ENCODE measurements at regions not wholly inside any gene's neighbourhood (a gene's known extent, or its start where the extent isn't known, plus 50 kb on each side); places are given as distances from the start of the nearest gene placed in this dataset.

DNA sequence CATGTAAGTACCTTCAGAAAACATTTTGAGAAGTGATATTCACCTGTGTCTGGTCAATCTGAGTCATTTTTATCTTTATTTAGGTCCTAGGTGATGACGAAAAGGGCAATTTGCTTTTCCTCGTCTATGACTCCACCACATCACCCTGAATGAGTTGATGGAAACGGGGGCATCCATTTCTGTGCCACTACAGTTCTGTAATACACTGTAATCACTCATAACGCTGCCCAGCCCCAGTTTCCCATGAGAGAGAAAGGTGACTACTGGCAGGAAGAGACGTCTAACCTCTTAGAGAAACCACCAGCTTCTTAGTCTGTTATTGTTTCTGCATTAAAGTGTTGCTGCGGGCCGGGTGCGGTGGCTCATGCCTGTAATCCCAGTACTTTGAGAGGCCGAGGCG lies 205.3 kb upstream of the MKLN1 start:
- no peaks in the 10 kb centered on the region for H3K36me3 ChIP-seq
- no peaks in the 10 kb centered on the region for H3K4me1 ChIP-seq
- DNase-seq (ENCODE audit: low spot score in 2 of 2): no peak
- intact Hi-C loops (cut with DNase I; ENCODE audit: low total_unique reads): no loop called here
- no peak overlapping the region for H3K4me3 ChIP-seq
- no peak overlapping the region for H3K27ac ChIP-seq
- H3K27me3 ChIP-seq: no peaks in the 10 kb centered on the region
- peaks cover 0 to 9% of the 10 kb centered on the region in 2 donors for H3K9me3 ChIP-seq
- no peak for TF ChIP-seq POLR2A (IDR thresholded peaks at IDR 0.05)
- TF ChIP-seq POLR2AphosphoS5 (IDR thresholded peaks at IDR 0.05): no peak
- TF ChIP-seq, protein P1, sequence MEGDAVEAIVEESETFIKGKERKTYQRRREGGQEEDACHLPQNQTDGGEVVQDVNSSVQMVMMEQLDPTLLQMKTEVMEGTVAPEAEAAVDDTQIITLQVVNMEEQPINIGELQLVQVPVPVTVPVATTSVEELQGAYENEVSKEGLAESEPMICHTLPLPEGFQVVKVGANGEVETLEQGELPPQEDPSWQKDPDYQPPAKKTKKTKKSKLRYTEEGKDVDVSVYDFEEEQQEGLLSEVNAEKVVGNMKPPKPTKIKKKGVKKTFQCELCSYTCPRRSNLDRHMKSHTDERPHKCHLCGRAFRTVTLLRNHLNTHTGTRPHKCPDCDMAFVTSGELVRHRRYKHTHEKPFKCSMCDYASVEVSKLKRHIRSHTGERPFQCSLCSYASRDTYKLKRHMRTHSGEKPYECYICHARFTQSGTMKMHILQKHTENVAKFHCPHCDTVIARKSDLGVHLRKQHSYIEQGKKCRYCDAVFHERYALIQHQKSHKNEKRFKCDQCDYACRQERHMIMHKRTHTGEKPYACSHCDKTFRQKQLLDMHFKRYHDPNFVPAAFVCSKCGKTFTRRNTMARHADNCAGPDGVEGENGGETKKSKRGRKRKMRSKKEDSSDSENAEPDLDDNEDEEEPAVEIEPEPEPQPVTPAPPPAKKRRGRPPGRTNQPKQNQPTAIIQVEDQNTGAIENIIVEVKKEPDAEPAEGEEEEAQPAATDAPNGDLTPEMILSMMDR (IDR thresholded peaks at IDR 0.05): no peak

DNA sequence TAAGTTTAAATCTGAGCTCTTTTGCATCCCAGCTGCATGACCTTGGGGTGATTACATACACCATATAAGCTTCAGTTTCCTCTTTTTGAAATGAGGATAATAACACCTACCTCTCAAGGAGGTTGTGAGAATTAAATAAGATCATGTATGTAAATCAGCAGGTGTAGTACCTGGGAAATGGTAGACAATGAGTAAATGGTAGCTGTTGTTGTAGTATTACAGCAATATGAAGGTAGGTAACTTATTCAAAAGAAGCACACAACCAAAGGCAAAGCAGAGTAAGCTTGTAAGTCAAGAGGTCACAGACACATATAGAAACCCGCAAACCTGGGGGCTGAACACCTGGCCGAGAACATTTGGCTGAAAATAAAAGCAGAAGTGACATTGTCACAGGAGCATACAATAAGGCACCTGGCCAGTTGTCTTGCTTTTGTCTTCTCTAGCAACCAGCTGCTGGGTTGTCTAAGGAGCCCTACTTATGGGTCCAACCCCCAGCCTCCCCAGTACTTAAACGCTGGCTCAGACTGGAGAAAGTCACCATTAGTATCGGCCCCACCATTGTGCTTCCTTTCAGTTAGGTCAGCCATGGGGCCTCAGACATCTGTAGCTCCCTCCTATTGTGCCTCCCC lies 203.6 kb upstream of the MKLN1 start:
- H3K36me3 ChIP-seq: no peaks in the 10 kb centered on the region
- H3K4me3 ChIP-seq: no peak overlapping the region
- TF ChIP-seq POLR2AphosphoS5 (IDR thresholded peaks at IDR 0.05) (no peak), POLR2A (IDR thresholded peaks at IDR 0.05) (no peak)
- TF ChIP-seq, protein P1 (IDR thresholded peaks at IDR 0.05): no peak
- no peak overlapping the region for H3K27ac ChIP-seq
- intact Hi-C loops (cut with DNase I; ENCODE audit: low total_unique reads): no loop called here
- H3K4me1 ChIP-seq: no peaks in the 10 kb centered on the region
- no peak for DNase-seq (ENCODE audit: low spot score in 2 of 2)
- H3K9me3 ChIP-seq: peaks cover 0 to 9% of the 10 kb centered on the region in 2 donors
- H3K27me3 ChIP-seq: no peaks in the 10 kb centered on the region

DNA sequence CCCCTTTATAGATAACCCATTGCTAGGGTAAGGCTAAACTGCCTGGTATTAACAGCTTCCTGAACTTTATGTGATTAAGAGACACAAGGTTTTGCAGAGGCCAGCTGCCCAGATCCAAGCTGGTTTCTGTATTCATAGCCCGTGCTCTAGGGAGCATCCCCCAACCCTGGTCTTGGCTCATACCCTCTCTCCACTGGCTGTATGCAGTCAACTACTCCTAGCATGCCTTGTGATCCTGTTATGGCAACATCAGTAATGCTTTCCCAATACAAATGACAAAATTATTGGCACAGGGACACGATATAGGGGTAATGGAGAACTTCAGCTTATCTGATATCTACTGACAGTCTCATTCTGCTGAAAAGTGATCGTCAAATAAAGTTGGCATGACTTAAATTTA lies 202.8 kb upstream of the MKLN1 start:
- H3K27me3 ChIP-seq: no peaks in the 10 kb centered on the region
- no peak overlapping the region for H3K4me3 ChIP-seq
- H3K4me1 ChIP-seq: no peaks in the 10 kb centered on the region
- TF ChIP-seq POLR2A (IDR thresholded peaks at IDR 0.05): no peak
- no peak for TF ChIP-seq POLR2AphosphoS5 (IDR thresholded peaks at IDR 0.05)
- TF ChIP-seq, protein P1 (IDR thresholded peaks at IDR 0.05): no peak
- intact Hi-C loops (cut with DNase I; ENCODE audit: low total_unique reads): no loop called here
- peaks cover 0 to 2% of the 10 kb centered on the region in 2 donors for H3K9me3 ChIP-seq
- DNase-seq (ENCODE audit: low spot score in 2 of 2): no peak
- H3K27ac ChIP-seq: no peak overlapping the region
- H3K36me3 ChIP-seq: no peaks in the 10 kb centered on the region

DNA sequence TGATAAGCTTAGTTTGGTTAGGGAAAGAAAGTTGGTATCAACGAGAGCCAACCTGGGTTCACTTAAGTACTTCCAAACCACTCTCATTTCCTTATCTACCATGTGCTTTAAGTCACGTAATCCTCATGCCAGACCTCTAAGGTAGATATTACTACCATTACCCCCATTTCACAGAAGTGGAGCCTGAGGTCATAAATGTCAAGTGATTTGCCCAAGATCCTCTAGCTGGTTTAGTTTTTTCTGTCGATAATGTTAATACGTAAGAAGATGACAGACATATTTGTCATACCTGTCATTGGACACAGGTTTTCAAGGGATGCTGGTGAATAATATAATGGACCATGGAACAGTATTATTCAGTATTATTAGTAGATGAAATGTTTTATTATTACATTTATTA lies 197.4 kb upstream of the MKLN1 start:
- DNase-seq (ENCODE audit: low spot score in 2 of 2): no peak
- intact Hi-C loops (cut with DNase I; ENCODE audit: low total_unique reads): no loop called here
- Histone ChIP-seq H3K4me1 (no peaks in the 10 kb centered on the region), H3K9me3 (no peaks in the 10 kb centered on the region), H3K4me3 (no peak overlapping the region), H3K36me3 (no peaks in the 10 kb centered on the region), H3K27ac (no peak overlapping the region), H3K27me3 (no peaks in the 10 kb centered on the region)
- TF ChIP-seq POLR2A (IDR thresholded peaks at IDR 0.05) (no peak), POLR2AphosphoS5 (IDR thresholded peaks at IDR 0.05) (no peak)
- TF ChIP-seq, protein P1 (IDR thresholded peaks at IDR 0.05): no peak

DNA sequence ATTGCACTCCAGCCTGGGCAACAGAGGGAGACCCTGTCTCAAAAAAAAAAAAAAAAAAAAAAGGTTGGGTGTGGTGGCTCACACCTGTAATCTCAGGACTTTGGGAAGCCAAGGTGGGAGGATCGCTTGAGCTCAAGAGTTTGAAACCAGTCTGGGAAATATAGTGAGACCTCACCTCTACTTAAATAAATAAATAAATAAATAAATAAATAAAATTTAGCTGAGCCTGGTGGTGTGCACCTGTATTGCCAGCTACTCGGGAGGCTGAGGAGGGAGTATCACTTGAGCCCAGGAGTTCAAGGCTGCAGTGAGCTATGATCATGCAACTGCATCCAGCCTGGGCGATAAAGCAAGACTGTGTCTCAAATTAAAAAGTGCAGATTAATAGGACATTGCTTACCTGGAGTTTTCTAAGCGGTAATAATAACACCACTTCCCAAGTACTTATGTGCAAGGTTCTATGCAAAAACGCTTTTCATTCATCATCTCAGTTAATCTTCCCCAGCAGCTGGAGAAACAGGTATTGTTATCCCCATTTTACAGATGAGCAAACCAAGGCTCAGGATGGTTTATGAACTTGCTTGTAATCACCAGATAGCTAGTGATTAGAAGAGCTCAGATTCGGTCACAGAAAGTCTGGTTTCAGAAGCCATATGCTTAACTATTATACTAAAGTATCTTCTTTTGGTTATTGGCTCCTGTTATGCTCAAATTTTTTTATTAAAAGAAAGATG lies 196.5 kb upstream of the MKLN1 start:
- no peak for TF ChIP-seq POLR2AphosphoS5 (IDR thresholded peaks at IDR 0.05)
- no peak for TF ChIP-seq POLR2A (IDR thresholded peaks at IDR 0.05)
- TF ChIP-seq, protein P1 (IDR thresholded peaks at IDR 0.05): no peak
- Histone ChIP-seq H3K9me3 (no peaks in the 10 kb centered on the region), H3K36me3 (no peaks in the 10 kb centered on the region), H3K27ac (no peak overlapping the region), H3K4me3 (no peak overlapping the region), H3K27me3 (no peaks in the 10 kb centered on the region), H3K4me1 (no peaks in the 10 kb centered on the region)
- no peak for DNase-seq (ENCODE audit: low spot score in 2 of 2)
- intact Hi-C loops (cut with DNase I; ENCODE audit: low total_unique reads): no loop called here
